HepG2 (cell line): ENCODE measurements at regions not wholly inside any gene's neighbourhood (a gene's known extent, or its start where the extent isn't known, plus 50 kb on each side); places are given as distances from the start of the nearest gene placed in this dataset.

Source experiments
- ATAC-seq: fragments of 200-7000 bp; cut with Tn5 transposase; 3 replicates; pipeline ENCODE4 v1.9.1; 2020; ENCODE audit warnings: mild to moderate bottlenecking, moderate library complexity
- BruUV-seq: library from RNA; stranded (reverse); fragments of 400-500 nt; replicated peaks from 2 replicates; lab custom pipeline; 2021; lab: Mats Ljungman, UMichigan
- CTCF ChIA-PET: fragments of 300-600 bp; formaldehyde crosslinking; extraction: SDS; loops from one replicate; lab custom pipeline; 2021; ENCODE audit warnings: low total read pairs, inconsistent platforms, low intra/inter-chr PET ratio; lab: Yijun Ruan, JAX
- POLR2A ChIA-PET: fragments of 350-600 bp; sonication (Branson Sonifier 250); formaldehyde crosslinking; loops from one replicate; lab custom pipeline; 2020; ENCODE audit warnings: antibody characterized with exemption, inconsistent platforms; lab: Yijun Ruan, JAX
- DNase-seq: peaks from one replicate; pipeline ENCODE4 v3.0.0-alpha.2; 2015; ENCODE audit warnings: low spot score
- FAIRE-seq: peaks from 3 replicates; lab custom pipeline; 2011; peaks lifted over from hg19 to GRCh38; lab: Jason Lieb, UNC
- H2AFZ ChIP-seq: one replicate; pipeline ENCODE4 v1.6.1; 2011; ENCODE audit warnings: low read length, inconsistent platforms
- H3K27ac ChIP-seq: fragments of 300-600 bp; 3 replicates; pipeline ENCODE4 v1.8.0; 2011; ENCODE audit warnings: mixed run types, mild to moderate bottlenecking, mixed read lengths, low read length, inconsistent platforms; ENCODE audit not compliant: insufficient read depth; ENCODE audit errors: extremely low read length
- H3K27me3 ChIP-seq, 2 experiments: fragments of 200-600 bp in 1 of 2; 2 replicates in 1 of 2; 3 replicates in 1 of 2; pipeline versions ENCODE4 v1.6.0 to v1.8.0; 2011; ENCODE audit warnings: low read length in 2 of 2, mild to moderate bottlenecking in 2 of 2, moderate library complexity in 2 of 2, inconsistent platforms in 1 of 2; ENCODE audit not compliant: insufficient read depth in 2 of 2, control insufficient read depth in 1 of 2
- H3K36me3 ChIP-seq, 2 experiments: fragments of 200-600 bp in 1 of 2; replicated peaks in 1 of 2; 2 replicates in 1 of 2; 3 replicates in 1 of 2; pipeline versions ENCODE4 v1.5.1 to v1.8.0; 2011; ENCODE audit warnings: low read length in 2 of 2, inconsistent platforms in 1 of 2; ENCODE audit not compliant: insufficient read depth in 2 of 2, control insufficient read depth in 1 of 2
- H3K4me1 ChIP-seq: 2 replicates; pipeline ENCODE4 v1.5.1; 2012; ENCODE audit warnings: low read length, inconsistent platforms; ENCODE audit not compliant: insufficient read depth
- H3K4me2 ChIP-seq: 2 replicates; pipeline ENCODE4 v1.6.0; 2011; ENCODE audit warnings: low read depth, low read length, inconsistent platforms
- H3K4me3 ChIP-seq, 3 experiments: fragments of 200-600 bp in 1 of 3; sonication (generic), shearing (Covaris generic) in 1 of 3; replicated peaks in 1 of 3; 2 replicates each; pipeline ENCODE4 v1.5.1; 2011 to 2016; ENCODE audit warnings: low read length in 3 of 3, inconsistent platforms in 2 of 3, low read depth in 2 of 3, mild to moderate bottlenecking in 2 of 3, control low read depth in 1 of 3, mixed read lengths in 1 of 3; ENCODE audit not compliant: insufficient read depth in 1 of 3
- H3K79me2 ChIP-seq: one replicate; pipeline ENCODE4 v1.6.1; 2011; ENCODE audit warnings: low read length, inconsistent platforms; ENCODE audit not compliant: insufficient read depth
- H3K9ac ChIP-seq: 2 replicates; pipeline ENCODE4 v1.6.0; 2011; ENCODE audit warnings: mild to moderate bottlenecking, low read depth, low read length, inconsistent platforms; ENCODE audit not compliant: insufficient read depth
- H3K9me3 ChIP-seq: 2 replicates; pipeline ENCODE4 v1.5.1; 2012; ENCODE audit warnings: mild to moderate bottlenecking, low read length
- H4K20me1 ChIP-seq: 2 replicates; pipeline ENCODE4 v1.6.0; 2011; ENCODE audit warnings: inconsistent platforms, mild to moderate bottlenecking, low read length, moderate library complexity; ENCODE audit not compliant: insufficient read depth
- ARNT ChIP-seq: fragments of 450-650 bp; IDR thresholded peaks from 2 replicates; pipeline ENCODE4 v1.6.1; 2017
- CCAR2 ChIP-seq: fragments of 200-400 bp; formaldehyde crosslinking; optimal IDR thresholded peaks from 2 replicates; pipeline ENCODE3; 2018; ENCODE audit warnings: low read depth, mild to moderate bottlenecking, low read length, moderate library complexity
- DR1 ChIP-seq: sonication (generic); formaldehyde crosslinking; IDR thresholded peaks from 2 replicates; pipeline ENCODE4 v1.8.0; 2021; ENCODE audit warnings: mild to moderate bottlenecking, missing genetic modification reagents, inconsistent platforms
- FOXA1 ChIP-seq, 2 experiments: fragments of 450-650 bp in 1 of 2; sonication (generic) in 1 of 2; formaldehyde crosslinking in 1 of 2; IDR thresholded peaks; 2 replicates each; pipeline versions ENCODE4 v1.4.0 to v1.6.1; 2016 to 2020; ENCODE audit warnings: missing genetic modification reagents in 1 of 2
- HIVEP1 ChIP-seq: sonication (generic); formaldehyde crosslinking; IDR thresholded peaks from 2 replicates; pipeline ENCODE4 v1.4.0; 2020; ENCODE audit warnings: mild to moderate bottlenecking, missing genetic modification reagents
- MZF1 ChIP-seq: sonication (generic); formaldehyde crosslinking; IDR thresholded peaks from 2 replicates; pipeline ENCODE4 v1.8.1; 2023; ENCODE audit warnings: mild to moderate bottlenecking, missing genetic modification reagents, borderline replicate concordance
- PAF1 ChIP-seq: IDR thresholded peaks from 2 replicates; pipeline ENCODE4 v1.6.1; 2016; ENCODE audit warnings: missing genetic modification reagents, missing compliant biosample characterization
- PHF5A ChIP-seq: IDR thresholded peaks from one replicate; pipeline ENCODE4 v1.6.1; 2018; ENCODE audit warnings: low read depth, missing genetic modification reagents; ENCODE audit not compliant: unreplicated experiment
- POLR2G ChIP-seq: fragments of 200-400 bp; formaldehyde crosslinking; IDR thresholded peaks from 2 replicates; pipeline ENCODE4 v1.6.1; 2018; ENCODE audit warnings: mild to moderate bottlenecking, low read depth, low read length, moderate library complexity
- RNF2 ChIP-seq: fragments of 450-650 bp; conservative IDR thresholded peaks from 2 replicates; pipeline ENCODE4 v1.6.1; 2016; ENCODE audit warnings: low read depth
- SAP130 ChIP-seq: IDR thresholded peaks from 2 replicates; pipeline ENCODE4 v1.6.1; 2016; ENCODE audit warnings: low read depth
- SRF ChIP-seq: IDR thresholded peaks from 2 replicates; pipeline ENCODE4 v1.6.1; 2011; ENCODE audit warnings: mild to moderate bottlenecking, low read depth, low read length, moderate library complexity
- SUZ12 ChIP-seq: fragments of 150-350 bp; IDR thresholded peaks from 2 replicates; pipeline ENCODE4 v1.6.1; 2014; ENCODE audit warnings: low read depth, low read length
- U2AF1 ChIP-seq: fragments of 200-400 bp; formaldehyde crosslinking; optimal IDR thresholded peaks from 2 replicates; pipeline ENCODE3; 2017; ENCODE audit warnings: mild to moderate bottlenecking, low read depth, low read length
- ZNF367 ChIP-seq: sonication (generic); formaldehyde crosslinking; IDR thresholded peaks from 2 replicates; pipeline ENCODE4 v1.4.0; 2020; ENCODE audit warnings: missing genetic modification reagents, borderline replicate concordance
- ZNF724P ChIP-seq: sonication (generic); formaldehyde crosslinking; IDR thresholded peaks from 2 replicates; pipeline ENCODE4 v1.8.0; 2022; ENCODE audit warnings: missing genetic modification reagents, borderline replicate concordance
- ZNF788 ChIP-seq: sonication (generic); formaldehyde crosslinking; IDR thresholded peaks from 2 replicates; pipeline ENCODE4 v1.5.0; 2020; ENCODE audit warnings: mild to moderate bottlenecking, missing genetic modification reagents, borderline replicate concordance
- WGBS: methylation state at CpG from one replicate; pipeline ENCODE4 v1.1.6; 2017; ENCODE audit warnings: low lambda C conversion rate; 5-methylcytosine and 5-hydroxymethylcytosine counted together
- in situ Hi-C: cut with HindIII; loops from 2 replicates; pipeline ENCODE4 v1.10.0; 2017; ENCODE audit warnings: low pct_unique_long_range_greater_than_20kb; ENCODE audit not compliant: extremely low pct_ligation_motif_present
- intact Hi-C: fragments of 100-400 bp; cut with micrococcal nuclease; formaldehyde crosslinking; loops from one replicate; pipeline ENCODE4 v1.10.0; 2022; ENCODE audit not compliant: unreplicated experiment
- TF ChIP-seq, protein P1 (sequence below): sonication (generic); formaldehyde crosslinking; IDR thresholded peaks from 2 replicates; pipeline ENCODE4 v1.5.0; 2020; ENCODE audit warnings: mild to moderate bottlenecking, missing genetic modification reagents, borderline replicate concordance
- TF ChIP-seq, protein P2 (sequence below): sonication (generic); formaldehyde crosslinking; IDR thresholded peaks from 2 replicates; pipeline ENCODE4 v1.4.0; 2020; ENCODE audit warnings: missing genetic modification reagents

DNA sequence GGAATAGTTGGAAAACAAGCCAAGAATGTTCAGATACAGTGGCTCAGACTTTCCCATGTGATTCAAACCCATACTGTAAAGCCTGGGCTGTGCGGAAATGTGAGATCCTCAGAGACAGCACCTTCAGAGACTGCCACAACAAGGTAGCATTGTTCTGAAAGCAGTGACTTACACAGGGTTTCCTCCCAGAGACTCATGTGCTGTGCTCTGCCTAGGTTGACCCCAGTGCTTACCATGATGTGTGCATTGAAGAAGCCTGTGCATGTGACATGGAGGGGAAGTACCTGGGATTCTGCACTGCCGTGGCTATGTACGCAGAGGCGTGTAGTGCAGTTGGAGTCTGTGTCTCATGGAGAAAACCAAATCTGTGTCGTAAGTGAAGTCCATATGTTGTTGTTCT, 219.4 kb downstream of the LRRK2 start:
- POLR2A ChIA-PET = no interaction called here
- DNase-seq (no peak), FAIRE-seq (no peak)

More for the DNA sequence above, 219.4 kb downstream of the LRRK2 start:
- Histone ChIP-seq H3K4me2 (no peak overlapping the region), H3K4me1 (no peaks in the 10 kb centered on the region), H3K9ac (no peak overlapping the region), H3K9me3 (no peaks in the 10 kb centered on the region), H4K20me1 (no peaks in the 10 kb centered on the region), H3K4me3 (no peak overlapping the region), H3K27me3 (no peaks in the 10 kb centered on the region; a peak in 1 of 5 replicates), H3K27ac (no peak overlapping the region), H3K36me3 (no peaks in the 10 kb centered on the region), H2AFZ (no peak overlapping the region), H3K79me2 (no peaks in the 10 kb centered on the region)
- no peak for TF ChIP-seq RNF2
- no peak for TF ChIP-seq ZNF724P (CRISPR knock-in tag)
- TF ChIP-seq SAP130 (CRISPR knock-in tag) = no peak
- no peak for TF ChIP-seq POLR2G
- TF ChIP-seq FOXA1 (IDR thresholded peaks at IDR 0.05) = no peak
- TF ChIP-seq FOXA1 (CRISPR knock-in tag; IDR thresholded peaks at IDR 0.05) = no peak
- no peak for TF ChIP-seq SRF
- TF ChIP-seq PAF1 (CRISPR knock-in tag) = no peak
- TF ChIP-seq PHF5A (CRISPR knock-in tag) = no peak
- no peak for TF ChIP-seq CCAR2
- TF ChIP-seq ZNF788 (CRISPR knock-in tag) = no peak
- TF ChIP-seq, protein P1, sequence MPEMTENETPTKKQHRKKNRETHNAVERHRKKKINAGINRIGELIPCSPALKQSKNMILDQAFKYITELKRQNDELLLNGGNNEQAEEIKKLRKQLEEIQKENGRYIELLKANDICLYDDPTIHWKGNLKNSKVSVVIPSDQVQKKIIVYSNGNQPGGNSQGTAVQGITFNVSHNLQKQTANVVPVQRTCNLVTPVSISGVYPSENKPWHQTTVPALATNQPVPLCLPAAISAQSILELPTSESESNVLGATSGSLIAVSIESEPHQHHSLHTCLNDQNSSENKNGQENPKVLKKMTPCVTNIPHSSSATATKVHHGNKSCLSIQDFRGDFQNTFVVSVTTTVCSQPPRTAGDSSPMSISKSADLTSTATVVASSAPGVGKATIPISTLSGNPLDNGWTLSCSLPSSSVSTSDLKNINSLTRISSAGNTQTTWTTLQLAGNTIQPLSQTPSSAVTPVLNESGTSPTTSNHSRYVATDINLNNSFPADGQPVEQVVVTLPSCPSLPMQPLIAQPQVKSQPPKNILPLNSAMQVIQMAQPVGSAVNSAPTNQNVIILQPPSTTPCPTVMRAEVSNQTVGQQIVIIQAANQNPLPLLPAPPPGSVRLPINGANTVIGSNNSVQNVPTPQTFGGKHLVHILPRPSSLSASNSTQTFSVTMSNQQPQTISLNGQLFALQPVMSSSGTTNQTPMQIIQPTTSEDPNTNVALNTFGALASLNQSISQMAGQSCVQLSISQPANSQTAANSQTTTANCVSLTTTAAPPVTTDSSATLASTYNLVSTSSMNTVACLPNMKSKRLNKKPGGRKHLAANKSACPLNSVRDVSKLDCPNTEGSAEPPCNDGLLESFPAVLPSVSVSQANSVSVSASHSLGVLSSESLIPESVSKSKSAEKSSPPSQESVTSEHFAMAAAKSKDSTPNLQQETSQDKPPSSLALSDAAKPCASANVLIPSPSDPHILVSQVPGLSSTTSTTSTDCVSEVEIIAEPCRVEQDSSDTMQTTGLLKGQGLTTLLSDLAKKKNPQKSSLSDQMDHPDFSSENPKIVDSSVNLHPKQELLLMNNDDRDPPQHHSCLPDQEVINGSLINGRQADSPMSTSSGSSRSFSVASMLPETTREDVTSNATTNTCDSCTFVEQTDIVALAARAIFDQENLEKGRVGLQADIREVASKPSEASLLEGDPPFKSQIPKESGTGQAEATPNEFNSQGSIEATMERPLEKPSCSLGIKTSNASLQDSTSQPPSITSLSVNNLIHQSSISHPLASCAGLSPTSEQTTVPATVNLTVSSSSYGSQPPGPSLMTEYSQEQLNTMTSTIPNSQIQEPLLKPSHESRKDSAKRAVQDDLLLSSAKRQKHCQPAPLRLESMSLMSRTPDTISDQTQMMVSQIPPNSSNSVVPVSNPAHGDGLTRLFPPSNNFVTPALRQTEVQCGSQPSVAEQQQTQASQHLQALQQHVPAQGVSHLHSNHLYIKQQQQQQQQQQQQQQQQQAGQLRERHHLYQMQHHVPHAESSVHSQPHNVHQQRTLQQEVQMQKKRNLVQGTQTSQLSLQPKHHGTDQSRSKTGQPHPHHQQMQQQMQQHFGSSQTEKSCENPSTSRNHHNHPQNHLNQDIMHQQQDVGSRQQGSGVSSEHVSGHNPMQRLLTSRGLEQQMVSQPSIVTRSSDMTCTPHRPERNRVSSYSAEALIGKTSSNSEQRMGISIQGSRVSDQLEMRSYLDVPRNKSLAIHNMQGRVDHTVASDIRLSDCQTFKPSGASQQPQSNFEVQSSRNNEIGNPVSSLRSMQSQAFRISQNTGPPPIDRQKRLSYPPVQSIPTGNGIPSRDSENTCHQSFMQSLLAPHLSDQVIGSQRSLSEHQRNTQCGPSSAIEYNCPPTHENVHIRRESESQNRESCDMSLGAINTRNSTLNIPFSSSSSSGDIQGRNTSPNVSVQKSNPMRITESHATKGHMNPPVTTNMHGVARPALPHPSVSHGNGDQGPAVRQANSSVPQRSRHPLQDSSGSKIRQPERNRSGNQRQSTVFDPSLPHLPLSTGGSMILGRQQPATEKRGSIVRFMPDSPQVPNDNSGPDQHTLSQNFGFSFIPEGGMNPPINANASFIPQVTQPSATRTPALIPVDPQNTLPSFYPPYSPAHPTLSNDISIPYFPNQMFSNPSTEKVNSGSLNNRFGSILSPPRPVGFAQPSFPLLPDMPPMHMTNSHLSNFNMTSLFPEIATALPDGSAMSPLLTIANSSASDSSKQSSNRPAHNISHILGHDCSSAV (CRISPR knock-in tag) = no peak
- no peak for TF ChIP-seq MZF1 (CRISPR knock-in tag)
- TF ChIP-seq, protein P2, sequence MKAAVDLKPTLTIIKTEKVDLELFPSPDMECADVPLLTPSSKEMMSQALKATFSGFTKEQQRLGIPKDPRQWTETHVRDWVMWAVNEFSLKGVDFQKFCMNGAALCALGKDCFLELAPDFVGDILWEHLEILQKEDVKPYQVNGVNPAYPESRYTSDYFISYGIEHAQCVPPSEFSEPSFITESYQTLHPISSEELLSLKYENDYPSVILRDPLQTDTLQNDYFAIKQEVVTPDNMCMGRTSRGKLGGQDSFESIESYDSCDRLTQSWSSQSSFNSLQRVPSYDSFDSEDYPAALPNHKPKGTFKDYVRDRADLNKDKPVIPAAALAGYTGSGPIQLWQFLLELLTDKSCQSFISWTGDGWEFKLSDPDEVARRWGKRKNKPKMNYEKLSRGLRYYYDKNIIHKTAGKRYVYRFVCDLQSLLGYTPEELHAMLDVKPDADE (CRISPR knock-in tag) = no peak
- no peak for TF ChIP-seq HIVEP1 (CRISPR knock-in tag)
- no peak for TF ChIP-seq SUZ12
- no peak for TF ChIP-seq ARNT
- no peak for TF ChIP-seq U2AF1
- TF ChIP-seq DR1 (CRISPR knock-in tag) = no peak
- TF ChIP-seq ZNF367 (CRISPR knock-in tag) = no peak
- 2% methylated on average over 5 of the region's 5 CpGs for WGBS
- intact Hi-C loops (no loop called here), in situ Hi-C loops (no loop called here)
- ATAC-seq = no peak
- CTCF ChIA-PET = no interaction called here
- no TSS peak for BruUV-seq
